ENCODE measurements at regions not wholly inside any gene's neighbourhood (a gene's known extent, or its start where the extent isn't known, plus 50 kb on each side); places are given as distances from the start of the nearest gene placed in this dataset.
A peak's percentile ranks its signal among the peaks of the same experiment; 100 is the strongest.

GRCh38 chr6:921400-921799 lies 228.5 kb upstream of the EXOC2 start:
- DNase-seq (ENCODE audit: extremely low spot score, insufficient read length, low read depth) (no peak), FAIRE-seq (no peak)

- FAIRE-seq (no peak), DNase-seq (ENCODE audit: extremely low spot score, insufficient read length, low read depth) (no peak)
These were observed 227.6 kb upstream of the EXOC2 start for GRCh38 chr6:920512-920911.

GRCh38 chr6:919500-919899 lies 226.6 kb upstream of the EXOC2 start:
- FAIRE-seq (no peak), DNase-seq (ENCODE audit: extremely low spot score, insufficient read length, low read depth) (no peak)

- DNase-seq (ENCODE audit: extremely low spot score, insufficient read length, low read depth) (no peak), FAIRE-seq (no peak)
These were observed 225.0 kb upstream of the EXOC2 start for GRCh38 chr6:917939-918338.

- DNase-seq (ENCODE audit: extremely low spot score, insufficient read length, low read depth) = no peak
These were observed 224.4 kb upstream of the EXOC2 start for GRCh38 chr6:917296-917695.

GRCh38 chr6:916131-916530 lies 223.2 kb upstream of the EXOC2 start:
- no peak for FAIRE-seq

More at GRCh38 chr6:917296-917695, 224.4 kb upstream of the EXOC2 start:
- FAIRE-seq = no peak

GRCh38 chr6:912871-913835 lies 220.2 kb upstream of the EXOC2 start:
- no peak for FAIRE-seq
- DNase-seq (ENCODE audit: extremely low spot score, insufficient read length, low read depth) = no peak

More at GRCh38 chr6:916131-916530, 223.2 kb upstream of the EXOC2 start:
- DNase-seq (ENCODE audit: extremely low spot score, insufficient read length, low read depth) = no peak

GRCh38 chr6:907928-908327 lies 215.0 kb upstream of the EXOC2 start:
- DNase-seq (ENCODE audit: extremely low spot score, insufficient read length, low read depth) (no peak), FAIRE-seq (no peak)

- no peak for DNase-seq (ENCODE audit: extremely low spot score, insufficient read length, low read depth)
- FAIRE-seq = no peak
These were observed 214.0 kb upstream of the EXOC2 start for GRCh38 chr6:906920-907319.

GRCh38 chr6:905556-905955 lies 212.6 kb upstream of the EXOC2 start:
- FAIRE-seq = no peak
- no peak for DNase-seq (ENCODE audit: extremely low spot score, insufficient read length, low read depth)

GRCh38 chr6:904994-905393 lies 212.1 kb upstream of the EXOC2 start:
- FAIRE-seq (no peak), DNase-seq (ENCODE audit: extremely low spot score, insufficient read length, low read depth) (no peak)

GRCh38 chr6:903761-904160 lies 210.8 kb upstream of the EXOC2 start:
- no peak for DNase-seq (ENCODE audit: extremely low spot score, insufficient read length, low read depth)
- FAIRE-seq = no peak

GRCh38 chr6:901696-902460 lies 208.9 kb upstream of the EXOC2 start:
- DNase-seq (ENCODE audit: extremely low spot score, insufficient read length, low read depth) = no peak
- no peak for FAIRE-seq

- DNase-seq (ENCODE audit: extremely low spot score, insufficient read length, low read depth) (no peak), FAIRE-seq (no peak)
These were observed 208.0 kb upstream of the EXOC2 start for GRCh38 chr6:900716-901605.

GRCh38 chr6:897528-898207 lies 204.7 kb upstream of the EXOC2 start:
- DNase-seq (ENCODE audit: extremely low spot score, insufficient read length, low read depth) (no peak), FAIRE-seq (peak; percentile 12)

GRCh38 chr6:894274-894673 lies 201.3 kb upstream of the EXOC2 start:
- FAIRE-seq (no peak), DNase-seq (ENCODE audit: extremely low spot score, insufficient read length, low read depth) (no peak)

- FAIRE-seq = no peak
These were observed 198.1 kb upstream of the EXOC2 start for GRCh38 chr6:890995-891394.

GRCh38 chr6:890201-890600 lies 197.3 kb upstream of the EXOC2 start:
- FAIRE-seq = no peak

More at GRCh38 chr6:890995-891394, 198.1 kb upstream of the EXOC2 start:
- DNase-seq (ENCODE audit: extremely low spot score, insufficient read length, low read depth) = no peak

GRCh38 chr6:887583-888235 lies 194.8 kb upstream of the EXOC2 start:
- DNase-seq (ENCODE audit: extremely low spot score, insufficient read length, low read depth) (no peak), FAIRE-seq (no peak)

More at GRCh38 chr6:890201-890600, 197.3 kb upstream of the EXOC2 start:
- no peak for DNase-seq (ENCODE audit: extremely low spot score, insufficient read length, low read depth)

Measured in GM18507 (cell line).